IMR-90 (cell line): ENCODE measurements at regions not wholly inside any gene's neighbourhood (a gene's known extent, or its start where the extent isn't known, plus 50 kb on each side); places are given as distances from the start of the nearest gene placed in this dataset.

Source experiments
- ATAC-seq: fragments of 200-7000 bp; cut with Tn5 transposase; 2 replicates; pipeline ENCODE4 v1.9.1; 2020; ENCODE audit warnings: low read depth, mild to moderate bottlenecking, moderate library complexity
- BruUV-seq: library from RNA; stranded (reverse); fragments of 400-500 nt; replicated peaks from 2 replicates; lab custom pipeline; 2021; lab: Mats Ljungman, UMichigan
- CTCF ChIA-PET: fragments of 300-600 bp; formaldehyde crosslinking; extraction: SDS; loops from one replicate; lab custom pipeline; 2021; ENCODE audit warnings: antibody characterized with exemption; lab: Yijun Ruan, JAX
- POLR2A ChIA-PET: fragments of 300-600 bp; sonication (Branson Sonifier 250); formaldehyde crosslinking; loops from one replicate; lab custom pipeline; 2022; ENCODE audit warnings: antibody characterized with exemption; ENCODE audit not compliant: unreplicated experiment; lab: Charles Lee
- DNase-seq: peaks from one replicate; pipeline ENCODE4 v3.0.0; 2013
- H2AFZ ChIP-seq: replicated peaks from 2 replicates; pipeline ENCODE3; 2013; ENCODE audit warnings: low read length, mild to moderate bottlenecking; ENCODE audit not compliant: poor library complexity
- H2AK5ac ChIP-seq: 2 replicates; pipeline ENCODE4 v1.6.1; 2013; ENCODE audit warnings: low read depth, low read length, inconsistent platforms
- H2AK9ac ChIP-seq: replicated peaks from 2 replicates; pipeline ENCODE3; 2013; ENCODE audit warnings: mild to moderate bottlenecking, low read depth, low read length, moderate library complexity; ENCODE audit not compliant: poor library complexity
- H2BK120ac ChIP-seq: 2 replicates; pipeline ENCODE4 v1.6.1; 2013; ENCODE audit warnings: low read depth, low read length, inconsistent platforms
- H2BK15ac ChIP-seq: 3 replicates; pipeline ENCODE4 v1.6.1; 2013; ENCODE audit warnings: low read depth, low read length, inconsistent platforms
- H2BK20ac ChIP-seq: 2 replicates; pipeline ENCODE4 v1.6.1; 2013; ENCODE audit warnings: low read depth, mild to moderate bottlenecking, inconsistent platforms, low read length, moderate library complexity
- H2BK5ac ChIP-seq: 2 replicates; pipeline ENCODE4 v1.6.1; 2013; ENCODE audit warnings: mild to moderate bottlenecking, low read depth, low read length, inconsistent platforms; ENCODE audit not compliant: poor library complexity, severe bottlenecking
- H3K14ac ChIP-seq: replicated peaks from 2 replicates; pipeline ENCODE4 v1.6.1; 2013; ENCODE audit warnings: low read depth, low read length, inconsistent platforms
- H3K18ac ChIP-seq: 2 replicates; pipeline ENCODE4 v1.6.1; 2013; ENCODE audit warnings: low read depth, low read length, control low read depth
- H3K23ac ChIP-seq: 2 replicates; pipeline ENCODE4 v1.6.1; 2013; ENCODE audit warnings: low read depth, low read length, inconsistent platforms
- H3K27ac ChIP-seq: 2 replicates; pipeline ENCODE4 v1.5.1; 2013; ENCODE audit warnings: mild to moderate bottlenecking, control low read depth, low read length; ENCODE audit not compliant: insufficient read depth
- H3K27me3 ChIP-seq: 2 replicates; pipeline ENCODE4 v1.6.1; 2013; ENCODE audit warnings: low read length; ENCODE audit not compliant: control insufficient read depth, insufficient read depth
- H3K36me3 ChIP-seq: 2 replicates; pipeline ENCODE4 v1.6.1; 2013; ENCODE audit warnings: low read length, mixed read lengths; ENCODE audit not compliant: control insufficient read depth, insufficient read depth
- H3K4ac ChIP-seq: 2 replicates; pipeline ENCODE4 v1.6.1; 2013; ENCODE audit warnings: low read depth, low read length, inconsistent platforms
- H3K4me1 ChIP-seq: 2 replicates; pipeline ENCODE4 v1.6.1; 2013; ENCODE audit warnings: low read length, mixed read lengths; ENCODE audit not compliant: control insufficient read depth, insufficient read depth
- H3K4me2 ChIP-seq: 2 replicates; pipeline ENCODE4 v1.6.1; 2013; ENCODE audit warnings: low read depth, mild to moderate bottlenecking, control low read depth, low read length, moderate library complexity
- H3K4me3 ChIP-seq: 2 replicates; pipeline ENCODE4 v1.5.1; 2013; ENCODE audit warnings: low read depth, mild to moderate bottlenecking, control low read depth, low read length, moderate library complexity; ENCODE audit not compliant: insufficient read depth
- H3K56ac ChIP-seq: 2 replicates; pipeline ENCODE4 v1.6.1; 2013; ENCODE audit warnings: low read length, inconsistent platforms; ENCODE audit not compliant: insufficient read depth; ENCODE audit errors: extremely low read depth
- H3K79me1 ChIP-seq, 2 experiments: 2 replicates each; pipeline ENCODE4 v1.6.1; 2013; ENCODE audit warnings: low read length in 2 of 2, inconsistent platforms in 1 of 2, low read depth in 1 of 2
- H3K9ac ChIP-seq: 2 replicates; pipeline ENCODE4 v1.6.1; 2013; ENCODE audit warnings: low read depth, low read length, control low read depth
- H3K9me1 ChIP-seq: 2 replicates; pipeline ENCODE4 v1.6.1; 2013; ENCODE audit warnings: low read length, inconsistent platforms; ENCODE audit not compliant: insufficient read depth
- H3K9me3 ChIP-seq: 2 replicates; pipeline ENCODE4 v1.6.1; 2013; ENCODE audit warnings: low read length; ENCODE audit not compliant: control insufficient read depth, insufficient read depth
- H4K20me1 ChIP-seq: 2 replicates; pipeline ENCODE4 v1.6.1; 2013; ENCODE audit warnings: low read length, inconsistent platforms; ENCODE audit not compliant: insufficient read depth
- H4K5ac ChIP-seq: 2 replicates; pipeline ENCODE4 v1.6.1; 2013; ENCODE audit warnings: mild to moderate bottlenecking, low read depth, low read length, control low read depth
- H4K8ac ChIP-seq, 2 experiments: 2 replicates each; pipeline ENCODE4 v1.6.1; 2013; ENCODE audit warnings: low read depth in 2 of 2, low read length in 2 of 2, control low read depth in 1 of 2, inconsistent platforms in 1 of 2
- H4K91ac ChIP-seq: 2 replicates; pipeline ENCODE4 v1.6.1; 2013; ENCODE audit warnings: low read depth, low read length, inconsistent platforms; ENCODE audit not compliant: insufficient read depth
- BHLHE40 ChIP-seq: fragments of 150-350 bp; IDR thresholded peaks from 2 replicates; pipeline ENCODE4 v1.6.1; 2016; ENCODE audit warnings: mild to moderate bottlenecking, low read depth, low read length
- CEBPB ChIP-seq: IDR thresholded peaks from 2 replicates; pipeline ENCODE4 v1.6.1; 2012; ENCODE audit warnings: low read depth, low read length, improper control_type of control experiment
- CHD1 ChIP-seq: IDR thresholded peaks from 2 replicates; pipeline ENCODE4 v1.6.1; 2012; ENCODE audit warnings: low read depth, low read length, improper control_type of control experiment
- FOS ChIP-seq: fragments of 150-350 bp; IDR thresholded peaks from 2 replicates; pipeline ENCODE4 v1.6.1; 2016; ENCODE audit warnings: low read depth, low read length
- MAFK ChIP-seq: IDR thresholded peaks from 2 replicates; pipeline ENCODE4 v1.6.1; 2012; ENCODE audit warnings: low read depth, low read length, improper control_type of control experiment
- MAZ ChIP-seq: IDR thresholded peaks from 2 replicates; pipeline ENCODE4 v1.6.1; 2012; ENCODE audit warnings: low read depth, mild to moderate bottlenecking, low read length, improper control_type of control experiment, moderate library complexity, borderline replicate concordance
- MXI1 ChIP-seq: IDR thresholded peaks from 2 replicates; pipeline ENCODE4 v1.6.1; 2012; ENCODE audit warnings: low read depth, mild to moderate bottlenecking, low read length, moderate library complexity, borderline replicate concordance
- NFE2L2 ChIP-seq: fragments of 150-350 bp; IDR thresholded peaks from 2 replicates; pipeline ENCODE4 v1.6.1; 2016; ENCODE audit warnings: low read depth, mild to moderate bottlenecking, low read length
- POLR2A ChIP-seq: IDR thresholded peaks from 2 replicates; pipeline ENCODE4 v1.6.1; 2012; ENCODE audit warnings: mild to moderate bottlenecking, low read depth, low read length
- RAD21 ChIP-seq: IDR thresholded peaks from 2 replicates; pipeline ENCODE4 v1.6.1; 2012; ENCODE audit warnings: low read length, improper control_type of control experiment
- RCOR1 ChIP-seq: IDR thresholded peaks from 2 replicates; pipeline ENCODE4 v1.6.1; 2012; ENCODE audit warnings: mild to moderate bottlenecking, low read length, improper control_type of control experiment; ENCODE audit not compliant: insufficient replicate concordance
- RFX5 ChIP-seq: IDR thresholded peaks from 2 replicates; pipeline ENCODE4 v1.8.0; 2012; ENCODE audit warnings: low read depth, mild to moderate bottlenecking, low read length, moderate library complexity
- SMC3 ChIP-seq: fragments of 150-350 bp; IDR thresholded peaks from 2 replicates; pipeline ENCODE4 v1.6.1; 2016; ENCODE audit warnings: low read depth, mild to moderate bottlenecking, antibody characterized with exemption, low read length, moderate library complexity
- dilution Hi-C: fragments of 300-500 bp; cut with HindIII; formaldehyde crosslinking; loops from one replicate; pipeline ENCODE4 v1.14.3; 2018; ENCODE audit warnings: low sequenced_read_pairs; ENCODE audit not compliant: unreplicated experiment
- in situ Hi-C: fragments of 300-500 bp; cut with MboI; formaldehyde crosslinking; loops from 3 replicates; pipeline ENCODE4 v1.14.3; 2019; ENCODE audit warnings: low sequenced_read_pairs, inconsistent platforms, mixed read lengths
- intact Hi-C: fragments of 100-400 bp; cut with micrococcal nuclease; formaldehyde crosslinking; loops from 2 replicates; pipeline ENCODE4 v1.10.0; 2022
- TF ChIP-seq, protein P1 (sequence below): fragments of 150-350 bp; IDR thresholded peaks from 2 replicates; pipeline ENCODE4 v1.6.1; 2016; ENCODE audit warnings: low read depth, mild to moderate bottlenecking, low read length, moderate library complexity, borderline replicate concordance
- TF ChIP-seq, protein P2 (sequence below): conservative IDR thresholded peaks from 2 replicates; pipeline ENCODE4 v1.5.1; 2012; ENCODE audit warnings: mild to moderate bottlenecking, low read depth, low read length, improper control_type of control experiment
- TF ChIP-seq, protein P3 (sequence below): fragments of 150-350 bp; IDR thresholded peaks from 2 replicates; pipeline ENCODE4 v1.6.1; 2017; ENCODE audit warnings: mild to moderate bottlenecking, antibody characterized with exemption, low read length, low read depth

DNA sequence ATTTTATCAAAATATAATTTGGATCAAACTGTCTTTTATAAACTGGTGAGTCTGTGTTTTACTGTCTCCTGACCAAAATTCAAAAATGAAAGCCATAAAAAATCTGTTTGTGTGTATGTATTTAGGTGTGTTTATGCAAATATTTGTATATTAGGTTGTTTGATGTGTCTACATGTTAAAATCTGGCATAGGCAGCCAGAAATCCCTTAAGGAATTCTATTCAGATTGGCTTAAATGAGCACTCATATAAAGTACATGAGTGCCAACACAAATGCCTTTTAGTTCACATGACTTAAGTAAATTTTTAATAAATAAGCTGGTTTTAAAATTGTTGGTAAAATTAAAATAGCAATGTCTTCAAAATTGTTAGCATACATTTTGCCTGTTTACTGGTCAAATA lies 133.3 kb upstream of the GUCY1A2 start:
- no peak overlapping the region for H3K23ac ChIP-seq
- no peaks in the 10 kb centered on the region for H3K9me1 ChIP-seq
- no peaks in the 10 kb centered on the region for H3K27me3 ChIP-seq
- H2AFZ ChIP-seq: no peak overlapping the region
- no peak overlapping the region for H2AK9ac ChIP-seq
- H2BK120ac ChIP-seq: no peak overlapping the region
- no peak overlapping the region for H4K91ac ChIP-seq
- H3K4me3 ChIP-seq: no peak overlapping the region
- H3K36me3 ChIP-seq: no peaks in the 10 kb centered on the region
- H4K20me1 ChIP-seq: no peaks in the 10 kb centered on the region
- CTCF ChIA-PET: no interaction called here
- H3K4me1 ChIP-seq: no peaks in the 10 kb centered on the region
- no peak overlapping the region for H3K14ac ChIP-seq
- H3K27ac ChIP-seq: no peak overlapping the region
- POLR2A ChIA-PET: no interaction called here
- H3K18ac ChIP-seq: no peak overlapping the region
- in situ Hi-C loops (no loop called here), dilution Hi-C loops (no loop called here), intact Hi-C loops (no loop called here)
- no peak overlapping the region for H4K5ac ChIP-seq
- no peak overlapping the region for H2BK5ac ChIP-seq
- DNase-seq: no peak
- no peak overlapping the region for H2BK15ac ChIP-seq
- no peak overlapping the region for H4K8ac ChIP-seq
- H3K9me3 ChIP-seq: no peaks in the 10 kb centered on the region; the same call in 1 of the 2 replicates
- BruUV-seq: no TSS peak
- H3K79me1 ChIP-seq: no peaks in the 10 kb centered on the region
- no peak overlapping the region for H3K4me2 ChIP-seq
- H3K56ac ChIP-seq: no peak overlapping the region
- no peak overlapping the region for H2AK5ac ChIP-seq
- no peak overlapping the region for H3K9ac ChIP-seq
- no peak for TF ChIP-seq MAZ
- TF ChIP-seq, protein P1, sequence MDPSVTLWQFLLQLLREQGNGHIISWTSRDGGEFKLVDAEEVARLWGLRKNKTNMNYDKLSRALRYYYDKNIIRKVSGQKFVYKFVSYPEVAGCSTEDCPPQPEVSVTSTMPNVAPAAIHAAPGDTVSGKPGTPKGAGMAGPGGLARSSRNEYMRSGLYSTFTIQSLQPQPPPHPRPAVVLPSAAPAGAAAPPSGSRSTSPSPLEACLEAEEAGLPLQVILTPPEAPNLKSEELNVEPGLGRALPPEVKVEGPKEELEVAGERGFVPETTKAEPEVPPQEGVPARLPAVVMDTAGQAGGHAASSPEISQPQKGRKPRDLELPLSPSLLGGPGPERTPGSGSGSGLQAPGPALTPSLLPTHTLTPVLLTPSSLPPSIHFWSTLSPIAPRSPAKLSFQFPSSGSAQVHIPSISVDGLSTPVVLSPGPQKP: no peak
- TF ChIP-seq MXI1: no peak
- TF ChIP-seq MAFK: no peak
- no peak for TF ChIP-seq NFE2L2
- TF ChIP-seq RFX5: no peak
- TF ChIP-seq, protein P2, sequence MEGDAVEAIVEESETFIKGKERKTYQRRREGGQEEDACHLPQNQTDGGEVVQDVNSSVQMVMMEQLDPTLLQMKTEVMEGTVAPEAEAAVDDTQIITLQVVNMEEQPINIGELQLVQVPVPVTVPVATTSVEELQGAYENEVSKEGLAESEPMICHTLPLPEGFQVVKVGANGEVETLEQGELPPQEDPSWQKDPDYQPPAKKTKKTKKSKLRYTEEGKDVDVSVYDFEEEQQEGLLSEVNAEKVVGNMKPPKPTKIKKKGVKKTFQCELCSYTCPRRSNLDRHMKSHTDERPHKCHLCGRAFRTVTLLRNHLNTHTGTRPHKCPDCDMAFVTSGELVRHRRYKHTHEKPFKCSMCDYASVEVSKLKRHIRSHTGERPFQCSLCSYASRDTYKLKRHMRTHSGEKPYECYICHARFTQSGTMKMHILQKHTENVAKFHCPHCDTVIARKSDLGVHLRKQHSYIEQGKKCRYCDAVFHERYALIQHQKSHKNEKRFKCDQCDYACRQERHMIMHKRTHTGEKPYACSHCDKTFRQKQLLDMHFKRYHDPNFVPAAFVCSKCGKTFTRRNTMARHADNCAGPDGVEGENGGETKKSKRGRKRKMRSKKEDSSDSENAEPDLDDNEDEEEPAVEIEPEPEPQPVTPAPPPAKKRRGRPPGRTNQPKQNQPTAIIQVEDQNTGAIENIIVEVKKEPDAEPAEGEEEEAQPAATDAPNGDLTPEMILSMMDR: no peak
- no peak for TF ChIP-seq RAD21
- TF ChIP-seq CHD1: no peak
- TF ChIP-seq FOS: no peak
- TF ChIP-seq BHLHE40: no peak
- no peak for TF ChIP-seq POLR2A
- TF ChIP-seq, protein P3, sequence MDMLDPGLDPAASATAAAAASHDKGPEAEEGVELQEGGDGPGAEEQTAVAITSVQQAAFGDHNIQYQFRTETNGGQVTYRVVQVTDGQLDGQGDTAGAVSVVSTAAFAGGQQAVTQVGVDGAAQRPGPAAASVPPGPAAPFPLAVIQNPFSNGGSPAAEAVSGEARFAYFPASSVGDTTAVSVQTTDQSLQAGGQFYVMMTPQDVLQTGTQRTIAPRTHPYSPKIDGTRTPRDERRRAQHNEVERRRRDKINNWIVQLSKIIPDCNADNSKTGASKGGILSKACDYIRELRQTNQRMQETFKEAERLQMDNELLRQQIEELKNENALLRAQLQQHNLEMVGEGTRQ: no peak
- TF ChIP-seq SMC3: no peak
- no peak for TF ChIP-seq RCOR1
- no peak for TF ChIP-seq CEBPB
- H2BK20ac ChIP-seq: no peak overlapping the region
- no peak overlapping the region for H3K4ac ChIP-seq
- ATAC-seq: no peak
